Stimulated activated CD4-positive, alpha-beta T cell treated with anti-CD3 and anti-CD28 coated beads, Interleukin-1b, Interleukin-23, amount 100 ng/mL, for 1 hour (primary cell): ENCODE measurements at regions not wholly inside any gene's neighbourhood (a gene's known extent, or its start where the extent isn't known, plus 50 kb on each side); places are given as distances from the start of the nearest gene placed in this dataset.
"Not testable (repeated sequence)": the region's sequence is repeated elsewhere in the genome, so short reads cannot be mapped to it uniquely, and the experiment has no call there.

Experiments used
- DNase-seq, 2 donors: peaks; one replicate each; pipeline ENCODE4 v3.0.0-alpha.2; 2020; ENCODE audit warnings: low read depth in 2 of 2

GRCh38 chr1:209173796-209174195, 409.7 kb upstream of the CAMK1G start:
- not testable (repeated sequence) for DNase-seq

GRCh38 chr1:209176866-209177430, 406.6 kb upstream of the CAMK1G start:
- DNase-seq: no peak

- DNase-seq: no peak
Measured at GRCh38 chr1:209183195-209183594, 400.3 kb upstream of the CAMK1G start.

GRCh38 chr1:209187589-209187988, 395.9 kb upstream of the CAMK1G start:
- DNase-seq: no peak

- no peak for DNase-seq
Measured at GRCh38 chr1:209190591-209191261, 392.8 kb upstream of the CAMK1G start.

GRCh38 chr1:209191262-209191634, 392.3 kb upstream of the CAMK1G start:
- DNase-seq: no peak

- DNase-seq: no peak
Measured at GRCh38 chr1:209196140-209196539, 387.4 kb upstream of the CAMK1G start.

GRCh38 chr1:209198961-209199750, 384.4 kb upstream of the CAMK1G start:
- DNase-seq: no peak

GRCh38 chr1:209199822-209200221, 383.7 kb upstream of the CAMK1G start:
- DNase-seq: no peak

GRCh38 chr1:209202321-209202720, 381.2 kb upstream of the CAMK1G start:
- DNase-seq: not testable (repeated sequence)

GRCh38 chr1:209202830-209203532, 380.5 kb upstream of the CAMK1G start:
- no peak for DNase-seq

GRCh38 chr1:209203533-209203895, 380.0 kb upstream of the CAMK1G start:
- no peak for DNase-seq

- DNase-seq: no peak
Measured at GRCh38 chr1:209205039-209205438, 378.5 kb upstream of the CAMK1G start.

GRCh38 chr1:209207126-209207700, 376.3 kb upstream of the CAMK1G start:
- no peak for DNase-seq

- DNase-seq: no peak
Measured at GRCh38 chr1:209207701-209208286, 375.7 kb upstream of the CAMK1G start.

- DNase-seq: no peak
Measured at GRCh38 chr1:209208648-209209047, 374.9 kb upstream of the CAMK1G start.

GRCh38 chr1:209213989-209214388, 369.5 kb upstream of the CAMK1G start:
- DNase-seq: no peak

GRCh38 chr1:209215826-209216225, 367.7 kb upstream of the CAMK1G start:
- no peak for DNase-seq

GRCh38 chr1:209218113-209218512, 365.4 kb upstream of the CAMK1G start:
- no peak for DNase-seq

GRCh38 chr1:209218981-209219380, 364.5 kb upstream of the CAMK1G start:
- no peak for DNase-seq

- no peak for DNase-seq
Measured at GRCh38 chr1:209219791-209220524, 363.6 kb upstream of the CAMK1G start.
